Dermis blood vessel endothelial cell (primary cell): ENCODE measurements at regions not wholly inside any gene's neighbourhood (a gene's known extent, or its start where the extent isn't known, plus 50 kb on each side); places are given as distances from the start of the nearest gene placed in this dataset.
A peak's percentile ranks its signal among the peaks of the same experiment; 100 is the strongest.
"Not testable (repeated sequence)": the region's sequence is repeated elsewhere in the genome, so short reads cannot be mapped to it uniquely, and the experiment has no call there.

ENCODE experiments used
- DNase-seq: peaks from one replicate; pipeline ENCODE4 v3.0.0; 2010

GRCh38 chr5:52255308-52255707, 532.4 kb upstream of the ITGA1 start:
- no peak for DNase-seq

GRCh38 chr5:52262844-52263243, 524.9 kb upstream of the ITGA1 start:
- DNase-seq, result no peak

GRCh38 chr5:52269401-52269800, 518.3 kb upstream of the ITGA1 start:
- DNase-seq, result no peak

GRCh38 chr5:52269859-52270258, 517.9 kb upstream of the ITGA1 start:
- no peak for DNase-seq

DNA sequence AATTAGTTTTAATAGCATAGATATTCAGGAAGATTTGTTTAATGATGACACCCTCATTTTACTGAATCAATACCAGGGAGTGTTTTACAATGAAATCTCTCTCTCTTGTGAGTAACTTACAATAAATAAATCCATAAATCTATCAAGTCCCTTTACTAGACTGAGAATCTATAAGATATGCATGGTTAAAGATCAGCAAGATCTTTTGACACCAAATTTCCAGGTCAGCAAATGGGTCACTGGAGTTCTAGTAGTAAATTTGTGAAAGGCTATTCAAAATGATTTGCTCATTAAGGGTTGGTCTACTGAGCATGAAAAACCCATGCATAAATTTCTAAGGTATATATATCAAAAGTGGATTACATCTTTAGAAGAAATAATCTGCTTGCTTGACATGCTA, 512.1 kb upstream of the ITGA1 start:
- DNase-seq, result no peak

GRCh38 chr5:52277101-52277500, 510.6 kb upstream of the ITGA1 start:
- DNase-seq, result no peak

GRCh38 chr5:52282647-52283046, 505.1 kb upstream of the ITGA1 start:
- no peak for DNase-seq

- DNase-seq, result no peak
Measured at GRCh38 chr5:52283221-52283620, 504.5 kb upstream of the ITGA1 start.

DNA sequence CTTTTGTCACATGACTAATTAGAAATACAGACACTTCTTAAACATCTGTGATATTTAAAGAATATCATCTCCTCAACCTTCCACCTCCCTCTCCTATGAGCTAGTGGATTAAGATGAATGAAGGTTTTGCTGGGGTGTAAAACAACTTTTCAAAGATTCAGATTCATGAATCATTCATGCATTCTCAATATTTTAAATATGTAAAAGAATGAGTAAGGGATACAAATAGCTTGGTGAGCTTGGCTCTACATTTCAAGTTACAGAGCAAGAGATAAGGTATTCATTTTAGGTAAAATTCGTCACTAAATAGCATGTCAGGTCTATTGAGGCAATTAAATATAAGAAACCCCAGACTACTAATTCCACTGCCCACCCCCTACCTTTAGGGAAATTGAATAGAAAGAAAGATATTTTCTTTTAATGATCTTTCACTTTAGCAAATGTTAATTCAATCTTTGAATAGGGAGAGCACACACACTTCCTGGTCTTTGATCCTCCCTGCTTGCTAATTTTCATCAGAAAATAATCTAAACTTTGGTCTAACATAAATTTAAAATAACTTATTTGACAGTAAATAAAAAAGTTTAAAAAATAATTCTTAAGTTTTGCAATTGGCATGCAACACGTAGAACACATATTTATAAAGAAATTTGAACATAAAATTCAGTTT, 486.9 kb upstream of the ITGA1 start:
- no peak for DNase-seq

DNA sequence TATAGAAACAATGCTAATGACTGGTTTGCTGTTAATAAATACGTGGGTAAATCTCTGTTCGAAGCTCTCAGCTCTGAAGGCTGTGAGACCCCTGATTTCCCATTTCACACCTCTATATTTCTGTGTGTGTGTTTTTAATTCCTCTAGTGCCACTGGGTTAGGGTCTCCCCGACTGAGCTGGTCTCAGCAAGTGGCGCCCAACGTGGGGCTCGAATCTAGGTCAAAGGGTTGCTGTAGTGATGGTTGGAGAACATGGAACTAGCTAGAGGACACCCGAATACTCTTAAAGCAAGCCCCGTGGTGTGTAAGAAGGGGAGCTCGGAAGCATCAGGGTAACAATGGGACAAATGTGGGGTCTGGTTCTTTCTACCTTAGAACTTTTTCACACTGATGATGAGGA, 482.9 kb upstream of the ITGA1 start:
- DNase-seq, result not testable (repeated sequence)

DNA sequence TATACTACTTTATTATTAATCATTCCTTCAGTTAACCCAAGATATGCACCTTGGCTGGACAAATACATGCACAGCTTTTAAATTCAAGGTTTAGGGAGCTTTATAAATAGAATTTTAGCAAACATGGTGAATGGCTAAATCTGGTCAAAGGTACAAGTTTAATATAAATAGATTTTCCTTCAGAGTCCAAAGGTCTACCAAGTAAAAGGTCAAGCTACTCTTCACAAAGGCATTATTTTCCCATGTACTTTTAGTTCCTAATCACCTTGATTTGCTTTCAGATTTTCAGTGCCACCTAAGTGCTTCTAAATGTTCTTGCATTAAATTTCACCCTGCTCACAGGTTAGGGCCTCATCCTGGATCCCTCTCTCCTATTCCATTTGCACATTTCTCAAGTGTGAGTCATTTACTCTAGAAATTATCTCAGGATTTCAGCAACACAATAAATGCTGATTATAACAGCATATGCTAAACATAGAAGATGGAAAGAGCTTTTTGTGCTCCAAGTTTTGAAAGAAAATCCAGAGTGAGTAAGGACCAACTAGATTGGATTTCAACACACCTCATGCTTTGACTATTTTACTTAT, 459.4 kb upstream of the ITGA1 start:
- DNase-seq, result no peak

DNA sequence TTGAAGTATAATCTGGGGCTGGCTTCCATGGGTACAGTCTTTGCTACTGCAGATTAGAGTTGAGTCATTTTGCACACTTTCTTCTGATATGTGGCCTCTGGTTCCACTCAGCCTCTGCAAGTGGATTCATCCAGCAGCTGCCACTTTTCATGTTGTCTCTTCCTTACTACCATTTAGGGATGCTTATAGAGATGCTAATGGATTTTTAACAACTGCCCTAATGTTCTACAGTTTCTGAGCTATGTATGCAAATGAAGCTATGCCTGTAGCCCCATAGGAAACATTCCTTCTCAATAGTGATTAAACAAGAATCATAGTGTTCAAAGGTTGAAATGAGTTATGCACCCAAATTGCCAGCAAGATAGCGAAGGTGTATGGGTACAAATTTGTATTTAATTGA, 456.0 kb upstream of the ITGA1 start:
- DNase-seq, result no peak

DNA sequence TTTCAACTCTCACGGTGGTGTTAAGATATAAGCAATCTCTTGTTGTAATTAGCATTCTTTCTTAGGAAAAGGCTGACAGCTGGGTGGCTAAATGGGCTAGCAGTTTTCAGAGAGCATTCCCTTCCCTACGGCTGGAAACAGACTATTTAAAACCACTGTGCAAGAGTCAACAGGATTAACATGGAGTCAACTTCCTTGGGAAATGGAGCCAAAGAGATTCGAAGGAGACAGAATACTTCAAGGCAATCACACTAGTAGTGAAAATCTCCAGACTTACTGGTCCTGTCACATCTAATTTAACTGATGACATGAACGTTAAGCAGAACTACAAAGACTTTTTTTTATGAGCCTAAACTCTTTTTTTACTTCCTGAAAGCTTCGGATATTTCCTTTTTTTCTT, 453.3 kb upstream of the ITGA1 start:
- DNase-seq, result no peak

- DNase-seq, result no peak
Measured at GRCh38 chr5:52339285-52339684, 448.4 kb upstream of the ITGA1 start.

- no peak for DNase-seq
Measured at GRCh38 chr5:52342361-52342760, 445.4 kb upstream of the ITGA1 start.

DNA sequence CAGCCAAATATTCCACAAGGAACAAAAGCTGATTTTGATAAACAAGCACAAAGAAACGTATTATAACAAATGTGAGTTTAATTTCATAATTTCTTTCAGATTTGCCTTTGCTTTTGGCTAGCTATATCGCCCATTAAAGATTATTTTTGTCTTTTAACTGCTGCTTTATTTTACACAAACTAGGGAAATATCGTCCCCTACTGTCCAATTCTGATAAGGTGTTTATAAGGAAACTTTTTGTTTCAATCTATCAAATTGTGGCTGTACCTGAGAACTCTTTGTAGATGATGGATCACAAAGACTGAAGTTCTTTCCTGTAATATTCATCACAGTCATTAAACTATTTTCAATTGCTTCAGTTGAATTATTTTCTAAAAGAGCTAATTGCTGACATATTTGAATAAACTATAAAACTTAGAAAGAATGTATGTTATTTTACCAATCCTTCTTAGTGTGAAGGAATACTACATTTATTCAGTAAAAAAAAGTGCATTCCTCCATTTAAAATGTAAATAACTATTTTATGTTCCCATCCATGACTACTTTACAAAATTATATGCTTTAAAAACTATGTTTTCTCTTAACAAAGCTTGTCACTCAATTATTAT, 431.3 kb upstream of the ITGA1 start:
- DNase-seq, result peak; percentile 5

GRCh38 chr5:52359261-52359660, 428.5 kb upstream of the ITGA1 start:
- DNase-seq, result no peak

DNA sequence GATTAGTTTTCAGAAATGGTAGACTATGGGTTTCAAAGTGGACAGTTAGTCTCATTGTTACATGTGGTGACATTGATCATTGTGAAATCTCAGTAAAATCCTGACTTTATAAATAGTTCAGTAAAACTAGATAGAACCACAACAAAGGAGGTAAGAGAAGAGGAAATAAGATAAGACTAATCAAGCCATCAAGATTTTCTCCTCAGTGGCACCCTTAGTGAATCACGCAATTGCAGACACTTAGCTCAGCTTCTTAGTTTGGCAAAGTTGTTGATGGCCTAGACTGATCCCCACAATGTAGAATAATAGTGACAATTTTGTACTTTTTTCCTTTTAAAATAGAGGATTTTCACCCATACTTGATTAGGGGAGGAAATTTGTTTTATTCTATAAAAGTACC, 426.7 kb upstream of the ITGA1 start:
- DNase-seq, result no peak

DNA sequence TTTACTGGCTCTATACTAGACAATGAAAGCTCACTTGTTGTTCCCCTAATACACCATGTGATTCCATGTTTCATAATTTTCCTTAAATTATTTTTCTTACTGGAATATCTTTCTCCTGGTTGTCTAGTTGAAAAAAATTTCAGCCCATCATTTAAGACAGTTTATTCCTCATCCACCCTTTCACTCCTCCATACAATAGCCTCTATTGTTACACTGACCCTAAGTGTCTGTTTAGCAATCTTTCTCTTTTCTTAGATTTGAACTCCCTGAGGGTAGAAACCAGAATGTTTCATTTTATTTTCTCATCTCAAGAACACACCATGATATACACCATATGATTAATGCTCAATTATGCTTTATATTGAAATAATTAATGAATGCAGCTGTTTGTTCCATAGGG, 413.4 kb upstream of the ITGA1 start:
- no peak for DNase-seq

DNA sequence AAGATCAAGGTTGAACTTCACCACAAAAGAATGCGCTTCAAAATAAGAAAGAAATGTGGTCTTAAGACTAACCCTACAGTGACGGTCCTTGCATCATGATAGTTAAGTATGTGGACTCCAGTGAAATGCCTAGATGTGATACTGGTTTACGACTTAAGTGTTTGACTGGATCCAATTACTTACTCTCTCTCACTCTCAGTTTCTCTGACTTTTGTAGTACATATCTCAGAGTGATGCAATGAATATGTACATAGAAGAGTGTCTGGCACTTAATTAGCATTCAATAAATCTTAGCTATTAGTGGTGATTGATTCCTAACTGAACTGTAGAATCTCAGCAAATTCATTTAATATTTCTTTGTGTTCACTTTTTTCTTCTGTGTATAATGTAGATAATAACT, 411.7 kb upstream of the ITGA1 start:
- DNase-seq, result no peak

- DNase-seq, result no peak
Measured at GRCh38 chr5:52376592-52376991, 411.1 kb upstream of the ITGA1 start.

DNA sequence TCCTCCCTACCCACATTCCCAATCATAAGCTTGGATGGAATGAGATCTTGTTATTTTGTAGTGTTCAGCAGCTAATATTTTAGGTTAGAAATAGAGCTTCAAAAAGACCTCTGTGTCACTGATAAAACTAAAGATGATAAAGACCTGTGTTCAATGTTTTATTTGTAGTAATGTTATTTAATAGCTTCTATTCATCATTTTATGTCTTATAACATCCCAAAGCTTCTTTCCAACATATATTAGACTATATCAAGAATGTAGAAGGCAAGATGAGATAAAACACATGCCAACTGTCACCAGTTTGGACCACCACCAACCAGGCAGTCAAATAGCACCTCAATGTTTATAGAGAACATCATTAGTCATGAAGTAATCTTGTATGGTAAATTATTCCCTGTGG, 409.5 kb upstream of the ITGA1 start:
- DNase-seq, result no peak

DNA sequence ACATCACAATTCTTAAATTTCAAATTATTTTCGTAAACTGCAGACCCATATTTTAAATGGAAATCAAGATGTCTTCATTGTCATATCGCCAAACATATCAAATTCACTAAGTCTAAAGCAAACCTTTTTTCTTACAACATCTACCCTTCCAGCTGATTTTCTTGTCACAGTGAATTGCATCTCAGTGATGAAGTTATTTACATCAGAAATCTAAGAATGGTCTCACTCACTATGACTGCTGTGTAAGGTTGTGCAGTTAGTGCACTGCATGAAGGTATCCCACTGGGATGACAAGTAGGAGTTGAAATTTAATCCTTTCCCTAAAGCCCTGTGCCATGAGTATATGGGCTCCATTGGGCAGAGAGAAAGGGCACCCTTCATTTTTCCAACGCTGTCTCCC, 399.4 kb upstream of the ITGA1 start:
- DNase-seq, result no peak

GRCh38 chr5:52392321-52392720, 395.4 kb upstream of the ITGA1 start:
- DNase-seq, result no peak

- DNase-seq, result no peak
Measured at GRCh38 chr5:52409835-52410234, 377.9 kb upstream of the ITGA1 start.
